Loucy (cell line): ENCODE measurements at regions not wholly inside any gene's neighbourhood (a gene's known extent, or its start where the extent isn't known, plus 50 kb on each side); places are given as distances from the start of the nearest gene placed in this dataset.

Experiments
- H2AFZ ChIP-seq: fragments of 200-600 bp; sonication (generic); 2 replicates; pipeline ENCODE4 v1.6.0; 2016; ENCODE audit warnings: antibody characterized with exemption, mild to moderate bottlenecking, low read length, moderate library complexity
- H3F3A ChIP-seq: fragments of 200-600 bp; 2 replicates; pipeline ENCODE4 v1.6.0; 2016; ENCODE audit warnings: antibody characterized with exemption, low read depth, mild to moderate bottlenecking
- H3K27me3 ChIP-seq: fragments of 200-600 bp; sonication (generic); 2 replicates; pipeline ENCODE4 v1.6.1; 2014; ENCODE audit warnings: low read length, mild to moderate bottlenecking; ENCODE audit not compliant: insufficient read depth, poor library complexity, severe bottlenecking
- H3K36me3 ChIP-seq: fragments of 200-600 bp; sonication (generic); 2 replicates; pipeline ENCODE4 v1.6.1; 2016; ENCODE audit warnings: low read length; ENCODE audit not compliant: insufficient read depth
- H3K4me1 ChIP-seq: fragments of 200-600 bp; sonication (generic); 2 replicates; pipeline ENCODE4 v1.5.1; 2014; ENCODE audit warnings: low read length, mild to moderate bottlenecking; ENCODE audit not compliant: insufficient read depth, poor library complexity, severe bottlenecking
- H3K4me2 ChIP-seq: fragments of 200-600 bp; sonication (generic); 2 replicates; pipeline ENCODE4 v1.6.0; 2014; ENCODE audit warnings: antibody characterized with exemption, low read length, low read depth, mild to moderate bottlenecking; ENCODE audit not compliant: poor library complexity, severe bottlenecking
- H3K4me3 ChIP-seq: fragments of 200-600 bp; sonication (generic); 2 replicates; pipeline ENCODE4 v1.5.1; 2014; ENCODE audit warnings: low read length, mild to moderate bottlenecking, mixed read lengths; ENCODE audit not compliant: poor library complexity, severe bottlenecking
- H3K79me2 ChIP-seq: fragments of 200-600 bp; sonication (generic); 2 replicates; pipeline ENCODE4 v1.6.1; 2014; ENCODE audit warnings: low read length; ENCODE audit not compliant: insufficient read depth
- H3K9ac ChIP-seq: fragments of 200-600 bp; sonication (generic); 2 replicates; pipeline ENCODE4 v1.6.0; 2014; ENCODE audit warnings: mild to moderate bottlenecking, low read depth, low read length, moderate library complexity; ENCODE audit not compliant: poor library complexity, severe bottlenecking
- H3K9me2 ChIP-seq: fragments of 200-600 bp; sonication (generic); replicated peaks from 2 replicates; pipeline ENCODE4 v1.6.1; 2016; ENCODE audit warnings: low read depth, low read length, mixed read lengths
- H3K9me3 ChIP-seq: fragments of 200-600 bp; sonication (generic); 2 replicates; pipeline ENCODE4 v1.6.1; 2014; ENCODE audit warnings: mild to moderate bottlenecking, antibody characterized with exemption, low read length, low read depth; ENCODE audit not compliant: insufficient read depth
- H4K20me1 ChIP-seq: fragments of 200-600 bp; sonication (generic); 2 replicates; pipeline ENCODE4 v1.6.0; 2014; ENCODE audit warnings: antibody characterized with exemption, low read length, mild to moderate bottlenecking; ENCODE audit not compliant: insufficient read depth, poor library complexity, severe bottlenecking
- CTCF ChIP-seq: fragments of 200-600 bp; sonication (generic); conservative IDR thresholded peaks from 2 replicates; pipeline ENCODE4 v1.5.1; 2014; ENCODE audit warnings: mild to moderate bottlenecking, antibody characterized with exemption, low read length
- EZH2phosphoT487 ChIP-seq: fragments of 200-600 bp; IDR thresholded peaks from 2 replicates; pipeline ENCODE4 v1.6.1; 2018; ENCODE audit warnings: antibody characterized with exemption, mild to moderate bottlenecking, moderate library complexity, borderline replicate concordance

- TF ChIP-seq EZH2phosphoT487: no peak
- TF ChIP-seq CTCF: no peak
- no peaks in the 10 kb centered on the region for H3K36me3 ChIP-seq
- H3F3A ChIP-seq: no peaks in the 10 kb centered on the region
Measured at GRCh38 chr12:114201794-114202193, 204.2 kb downstream of the TBX5 start.

GRCh38 chr12:114194956-114195355 is 211.0 kb downstream of the TBX5 start:
- TF ChIP-seq EZH2phosphoT487: no peak
- no peak for TF ChIP-seq CTCF
- H3K9me3 ChIP-seq: no peaks in the 10 kb centered on the region
- no peak overlapping the region for H3K4me3 ChIP-seq
- H4K20me1 ChIP-seq: no peaks in the 10 kb centered on the region
- H3F3A ChIP-seq: no peaks in the 10 kb centered on the region
- no peaks in the 10 kb centered on the region for H3K9me2 ChIP-seq
- H2AFZ ChIP-seq: no peak overlapping the region
- H3K36me3 ChIP-seq: no peaks in the 10 kb centered on the region
- no peak overlapping the region for H3K9ac ChIP-seq
- no peak overlapping the region for H3K4me2 ChIP-seq
- H3K4me1 ChIP-seq: no peaks in the 10 kb centered on the region
- H3K79me2 ChIP-seq: no peaks in the 10 kb centered on the region
- H3K27me3 ChIP-seq: no peaks in the 10 kb centered on the region

More at GRCh38 chr12:114201794-114202193, 204.2 kb downstream of the TBX5 start:
- H3K9me2 ChIP-seq: no peaks in the 10 kb centered on the region
- H3K27me3 ChIP-seq: no peaks in the 10 kb centered on the region
- H3K4me3 ChIP-seq: no peak overlapping the region
- H2AFZ ChIP-seq: no peak overlapping the region
- H3K4me1 ChIP-seq: no peaks in the 10 kb centered on the region
- no peak overlapping the region for H3K4me2 ChIP-seq
- no peak overlapping the region for H3K9ac ChIP-seq
- H3K9me3 ChIP-seq: no peaks in the 10 kb centered on the region
- H3K79me2 ChIP-seq: no peaks in the 10 kb centered on the region
- H4K20me1 ChIP-seq: no peaks in the 10 kb centered on the region

- Histone ChIP-seq H3K9me3 (no peaks in the 10 kb centered on the region), H3F3A (no peaks in the 10 kb centered on the region), H3K9me2 (no peaks in the 10 kb centered on the region), H3K27me3 (no peaks in the 10 kb centered on the region), H4K20me1 (no peaks in the 10 kb centered on the region), H3K4me2 (no peak overlapping the region), H3K4me1 (no peaks in the 10 kb centered on the region), H2AFZ (no peak overlapping the region), H3K36me3 (no peaks in the 10 kb centered on the region), H3K4me3 (no peak overlapping the region), H3K79me2 (no peaks in the 10 kb centered on the region), H3K9ac (no peak overlapping the region)
- TF ChIP-seq CTCF (no peak), EZH2phosphoT487 (no peak)
Measured at GRCh38 chr12:114194066-114194465, 211.9 kb downstream of the TBX5 start.
